Liver (tissue), 8 donors: ENCODE measurements at regions not wholly inside any gene's neighbourhood (a gene's known extent, or its start where the extent isn't known, plus 50 kb on each side); places are given as distances from the start of the nearest gene placed in this dataset.

Experiments used
- DNase-seq: peaks from one replicate; pipeline ENCODE4 v3.0.0-alpha.2; 2017; ENCODE audit warnings: low spot score
- H3K27ac ChIP-seq, 2 donors: one replicate each; pipeline ENCODE4 v1.7.0; 2013; ENCODE audit warnings: inconsistent platforms in 2 of 2, low read length in 2 of 2, control low read depth in 1 of 2, low read depth in 1 of 2, mild to moderate bottlenecking in 1 of 2
- H3K27me3 ChIP-seq, 4 donors: one replicate each; pipeline versions ENCODE4 v1.6.1 to v1.7.0; 2013; ENCODE audit warnings: low read length in 3 of 4, inconsistent platforms in 1 of 4, mild to moderate bottlenecking in 1 of 4, moderate library complexity in 1 of 4; ENCODE audit not compliant: control insufficient read depth in 4 of 4, insufficient read depth in 4 of 4
- H3K36me3 ChIP-seq, 4 donors: one replicate each; pipeline versions ENCODE4 v1.6.1 to v1.7.0; 2013; ENCODE audit warnings: low read length in 3 of 4, mild to moderate bottlenecking in 3 of 4, low read depth in 1 of 4, moderate library complexity in 1 of 4; ENCODE audit not compliant: control insufficient read depth in 4 of 4, insufficient read depth in 3 of 4
- H3K4me1 ChIP-seq, 4 donors: one replicate each; pipeline versions ENCODE4 v1.6.1 to v1.7.0; 2013; ENCODE audit warnings: low read length in 3 of 4, mild to moderate bottlenecking in 3 of 4, moderate library complexity in 1 of 4; ENCODE audit not compliant: control insufficient read depth in 4 of 4, insufficient read depth in 4 of 4
- H3K4me3 ChIP-seq, 3 donors: one replicate each; pipeline versions ENCODE4 v1.6.1 to v1.7.0; 2013; ENCODE audit warnings: low read length in 3 of 3, control low read depth in 1 of 3, low read depth in 1 of 3, mild to moderate bottlenecking in 1 of 3
- H3K9ac ChIP-seq, 2 donors: one replicate each; pipeline ENCODE4 v1.7.0; 2013; ENCODE audit warnings: low read length in 2 of 2, mild to moderate bottlenecking in 2 of 2, moderate library complexity in 2 of 2, control low read depth in 1 of 2, low read depth in 1 of 2
- H3K9me3 ChIP-seq, 4 donors: one replicate each; pipeline versions ENCODE4 v1.6.1 to v1.7.0; 2013; ENCODE audit warnings: low read length in 3 of 4; ENCODE audit not compliant: control insufficient read depth in 4 of 4
- EGR1 ChIP-seq, 2 donors: IDR thresholded peaks; 2 replicates each; pipeline ENCODE4 v1.6.1; 2016 to 2018; ENCODE audit warnings: antibody characterized with exemption in 2 of 2, low read depth in 2 of 2
- FOXA1 ChIP-seq: IDR thresholded peaks from 2 replicates; pipeline ENCODE4 v1.6.1; 2016; ENCODE audit warnings: antibody characterized with exemption
- FOXA2 ChIP-seq: IDR thresholded peaks from 2 replicates; pipeline ENCODE4 v1.6.1; 2016; ENCODE audit warnings: antibody characterized with exemption
- GABPA ChIP-seq, 2 donors: IDR thresholded peaks in 1 of 2; conservative IDR thresholded peaks in 1 of 2; 2 replicates each; pipeline ENCODE4 v1.6.1; 2016; ENCODE audit warnings: antibody characterized with exemption in 2 of 2, mild to moderate bottlenecking in 1 of 2, moderate library complexity in 1 of 2
- HNF4A ChIP-seq, 2 donors: conservative IDR thresholded peaks; 2 replicates each; pipeline ENCODE4 v1.6.1; 2016; ENCODE audit warnings: antibody characterized with exemption in 2 of 2, mild to moderate bottlenecking in 2 of 2
- HNF4G ChIP-seq: IDR thresholded peaks from 2 replicates; pipeline ENCODE4 v1.6.1; 2016; ENCODE audit warnings: antibody characterized with exemption
- JUND ChIP-seq, 2 donors: IDR thresholded peaks; 2 replicates each; pipeline ENCODE4 v1.6.1; 2016; ENCODE audit warnings: antibody characterized with exemption in 2 of 2
- NR2F2 ChIP-seq: IDR thresholded peaks from 2 replicates; pipeline ENCODE4 v1.6.1; 2016; ENCODE audit warnings: antibody characterized with exemption
- RAD21 ChIP-seq, 2 donors: IDR thresholded peaks; 2 replicates each; pipeline ENCODE4 v1.6.1; 2016; ENCODE audit warnings: antibody characterized with exemption in 2 of 2, mild to moderate bottlenecking in 2 of 2
- RXRA ChIP-seq, 2 donors: IDR thresholded peaks; 2 replicates each; pipeline ENCODE4 v1.6.1; 2017 to 2018; ENCODE audit warnings: antibody characterized with exemption in 2 of 2, mild to moderate bottlenecking in 1 of 2
- TAF1 ChIP-seq: conservative IDR thresholded peaks from 2 replicates; pipeline ENCODE4 v1.6.1; 2016; ENCODE audit warnings: antibody characterized with exemption, mild to moderate bottlenecking
- YY1 ChIP-seq: IDR thresholded peaks from 2 replicates; pipeline ENCODE4 v1.6.1; 2016; ENCODE audit warnings: antibody characterized with exemption, mild to moderate bottlenecking
- WGBS: extraction: QIAGEN DNeasy Blood & Tissue Kit; methylation state at CpG from one replicate; pipeline ENCODE4 v1.1.7; 2013; 5-methylcytosine and 5-hydroxymethylcytosine counted together
- TF ChIP-seq, protein P1 (sequence below): fragments of 150-350 bp; IDR thresholded peaks from 2 replicates; pipeline ENCODE4 v1.5.1; 2017; ENCODE audit warnings: improper control_type of control experiment, low read depth, low read length; ENCODE audit not compliant: missing input control
- TF ChIP-seq, protein P2 (sequence below): IDR thresholded peaks from 2 replicates; pipeline ENCODE4 v1.6.1; 2016; ENCODE audit warnings: antibody characterized with exemption
- TF ChIP-seq, protein P3 (sequence below): IDR thresholded peaks from 2 replicates; pipeline ENCODE4 v1.6.1; 2016; ENCODE audit warnings: antibody characterized with exemption
- TF ChIP-seq, protein P4 (sequence below): IDR thresholded peaks from 2 replicates; pipeline ENCODE4 v1.6.1; 2016; ENCODE audit warnings: antibody characterized with exemption
- TF ChIP-seq, protein P5 (sequence below): IDR thresholded peaks from 2 replicates; pipeline ENCODE4 v1.6.1; 2016; ENCODE audit warnings: antibody characterized with exemption, mild to moderate bottlenecking
- donor health status: healthy.
- donor health status: healthy.
- donor health status: healthy.
- donor health status: healthy.
- donor health status: healthy.

DNA sequence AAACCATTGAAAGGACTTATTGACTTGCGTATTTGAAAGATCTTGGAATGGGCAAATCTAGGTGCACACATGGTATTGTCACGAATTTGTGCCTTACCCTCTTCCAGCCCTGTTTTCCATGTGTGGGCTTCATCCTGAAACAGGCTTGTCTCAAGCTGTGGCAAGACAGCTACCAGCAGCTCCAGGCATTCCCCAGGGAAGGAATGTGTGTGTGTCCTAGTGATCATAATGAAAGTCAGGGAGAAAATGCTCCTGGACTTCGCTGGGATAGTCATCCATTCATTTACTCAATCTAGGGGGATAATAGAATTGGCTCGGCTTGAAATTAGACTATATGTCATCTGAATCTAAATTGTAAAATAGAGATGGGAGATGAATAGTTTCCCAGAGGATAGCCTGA, 676.2 kb downstream of the CBLN4 start:
- Histone ChIP-seq H3K9ac (no peak overlapping the region), H3K4me3 (no peak overlapping the region), H3K27ac (no peak overlapping the region), H3K27me3 (peaks cover 0 to 3% (median 0%) of the 10 kb centered on the region in 4 donors), H3K36me3 (no peaks in the 10 kb centered on the region), H3K4me1 (no peaks in the 10 kb centered on the region), H3K9me3 (no peaks in the 10 kb centered on the region)
- DNase-seq: no peak
- 67% methylated on average over 4 of the region's 4 CpGs for WGBS
- TF ChIP-seq, protein P1, sequence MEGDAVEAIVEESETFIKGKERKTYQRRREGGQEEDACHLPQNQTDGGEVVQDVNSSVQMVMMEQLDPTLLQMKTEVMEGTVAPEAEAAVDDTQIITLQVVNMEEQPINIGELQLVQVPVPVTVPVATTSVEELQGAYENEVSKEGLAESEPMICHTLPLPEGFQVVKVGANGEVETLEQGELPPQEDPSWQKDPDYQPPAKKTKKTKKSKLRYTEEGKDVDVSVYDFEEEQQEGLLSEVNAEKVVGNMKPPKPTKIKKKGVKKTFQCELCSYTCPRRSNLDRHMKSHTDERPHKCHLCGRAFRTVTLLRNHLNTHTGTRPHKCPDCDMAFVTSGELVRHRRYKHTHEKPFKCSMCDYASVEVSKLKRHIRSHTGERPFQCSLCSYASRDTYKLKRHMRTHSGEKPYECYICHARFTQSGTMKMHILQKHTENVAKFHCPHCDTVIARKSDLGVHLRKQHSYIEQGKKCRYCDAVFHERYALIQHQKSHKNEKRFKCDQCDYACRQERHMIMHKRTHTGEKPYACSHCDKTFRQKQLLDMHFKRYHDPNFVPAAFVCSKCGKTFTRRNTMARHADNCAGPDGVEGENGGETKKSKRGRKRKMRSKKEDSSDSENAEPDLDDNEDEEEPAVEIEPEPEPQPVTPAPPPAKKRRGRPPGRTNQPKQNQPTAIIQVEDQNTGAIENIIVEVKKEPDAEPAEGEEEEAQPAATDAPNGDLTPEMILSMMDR: no peak
- no peak for TF ChIP-seq FOXA2
- TF ChIP-seq, protein P2, sequence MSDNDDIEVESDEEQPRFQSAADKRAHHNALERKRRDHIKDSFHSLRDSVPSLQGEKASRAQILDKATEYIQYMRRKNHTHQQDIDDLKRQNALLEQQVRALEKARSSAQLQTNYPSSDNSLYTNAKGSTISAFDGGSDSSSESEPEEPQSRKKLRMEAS: no peak
- TF ChIP-seq JUND (IDR thresholded peaks at IDR 0.05): no peak
- no peak for TF ChIP-seq HNF4G
- TF ChIP-seq, protein P3, sequence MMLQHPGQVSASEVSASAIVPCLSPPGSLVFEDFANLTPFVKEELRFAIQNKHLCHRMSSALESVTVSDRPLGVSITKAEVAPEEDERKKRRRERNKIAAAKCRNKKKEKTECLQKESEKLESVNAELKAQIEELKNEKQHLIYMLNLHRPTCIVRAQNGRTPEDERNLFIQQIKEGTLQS: no peak
- no peak for TF ChIP-seq TAF1
- no peak for TF ChIP-seq RAD21 (IDR thresholded peaks at IDR 0.05)
- TF ChIP-seq, protein P4, sequence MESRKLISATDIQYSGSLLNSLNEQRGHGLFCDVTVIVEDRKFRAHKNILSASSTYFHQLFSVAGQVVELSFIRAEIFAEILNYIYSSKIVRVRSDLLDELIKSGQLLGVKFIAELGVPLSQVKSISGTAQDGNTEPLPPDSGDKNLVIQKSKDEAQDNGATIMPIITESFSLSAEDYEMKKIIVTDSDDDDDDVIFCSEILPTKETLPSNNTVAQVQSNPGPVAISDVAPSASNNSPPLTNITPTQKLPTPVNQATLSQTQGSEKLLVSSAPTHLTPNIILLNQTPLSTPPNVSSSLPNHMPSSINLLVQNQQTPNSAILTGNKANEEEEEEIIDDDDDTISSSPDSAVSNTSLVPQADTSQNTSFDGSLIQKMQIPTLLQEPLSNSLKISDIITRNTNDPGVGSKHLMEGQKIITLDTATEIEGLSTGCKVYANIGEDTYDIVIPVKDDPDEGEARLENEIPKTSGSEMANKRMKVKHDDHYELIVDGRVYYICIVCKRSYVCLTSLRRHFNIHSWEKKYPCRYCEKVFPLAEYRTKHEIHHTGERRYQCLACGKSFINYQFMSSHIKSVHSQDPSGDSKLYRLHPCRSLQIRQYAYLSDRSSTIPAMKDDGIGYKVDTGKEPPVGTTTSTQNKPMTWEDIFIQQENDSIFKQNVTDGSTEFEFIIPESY: no peak
- TF ChIP-seq GABPA (IDR thresholded peaks at IDR 0.05 in 1 of 2, conservative IDR thresholded peaks at IDR 0.05 in 1 of 2): no peak
- TF ChIP-seq HNF4A (conservative IDR thresholded peaks at IDR 0.05): no peak
- TF ChIP-seq RXRA (IDR thresholded peaks at IDR 0.05): no peak
- TF ChIP-seq NR2F2: no peak
- no peak for TF ChIP-seq FOXA1

DNA sequence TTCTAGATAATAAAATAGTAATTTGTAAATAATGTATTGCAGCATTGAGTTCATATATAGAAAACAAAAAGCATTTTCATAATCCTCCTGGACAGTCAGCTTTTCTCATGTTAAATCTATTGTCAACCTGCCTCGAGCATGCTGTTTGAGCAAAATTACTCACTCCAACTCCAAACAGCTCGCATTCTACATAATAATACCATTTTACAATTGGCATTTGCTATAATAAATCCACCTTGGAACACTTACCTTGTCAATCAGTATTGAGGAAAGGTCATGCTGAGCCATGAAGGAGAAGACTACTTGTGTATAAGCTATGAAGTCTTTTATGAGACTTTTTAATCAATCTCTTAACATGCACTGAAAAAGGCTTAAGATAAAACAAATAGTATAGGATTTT, 682.6 kb downstream of the CBLN4 start:
- no peak overlapping the region for H3K27ac ChIP-seq
- no peak for TF ChIP-seq RXRA (IDR thresholded peaks at IDR 0.05)
- no peak for TF ChIP-seq YY1
- TF ChIP-seq, protein P1: no peak
- TF ChIP-seq TAF1: no peak
- TF ChIP-seq NR2F2: no peak
- no peak for TF ChIP-seq JUND (IDR thresholded peaks at IDR 0.05)
- no peak for TF ChIP-seq EGR1 (IDR thresholded peaks at IDR 0.05; ENCODE audit: low read depth in 2 of 2)
- TF ChIP-seq, protein P5, sequence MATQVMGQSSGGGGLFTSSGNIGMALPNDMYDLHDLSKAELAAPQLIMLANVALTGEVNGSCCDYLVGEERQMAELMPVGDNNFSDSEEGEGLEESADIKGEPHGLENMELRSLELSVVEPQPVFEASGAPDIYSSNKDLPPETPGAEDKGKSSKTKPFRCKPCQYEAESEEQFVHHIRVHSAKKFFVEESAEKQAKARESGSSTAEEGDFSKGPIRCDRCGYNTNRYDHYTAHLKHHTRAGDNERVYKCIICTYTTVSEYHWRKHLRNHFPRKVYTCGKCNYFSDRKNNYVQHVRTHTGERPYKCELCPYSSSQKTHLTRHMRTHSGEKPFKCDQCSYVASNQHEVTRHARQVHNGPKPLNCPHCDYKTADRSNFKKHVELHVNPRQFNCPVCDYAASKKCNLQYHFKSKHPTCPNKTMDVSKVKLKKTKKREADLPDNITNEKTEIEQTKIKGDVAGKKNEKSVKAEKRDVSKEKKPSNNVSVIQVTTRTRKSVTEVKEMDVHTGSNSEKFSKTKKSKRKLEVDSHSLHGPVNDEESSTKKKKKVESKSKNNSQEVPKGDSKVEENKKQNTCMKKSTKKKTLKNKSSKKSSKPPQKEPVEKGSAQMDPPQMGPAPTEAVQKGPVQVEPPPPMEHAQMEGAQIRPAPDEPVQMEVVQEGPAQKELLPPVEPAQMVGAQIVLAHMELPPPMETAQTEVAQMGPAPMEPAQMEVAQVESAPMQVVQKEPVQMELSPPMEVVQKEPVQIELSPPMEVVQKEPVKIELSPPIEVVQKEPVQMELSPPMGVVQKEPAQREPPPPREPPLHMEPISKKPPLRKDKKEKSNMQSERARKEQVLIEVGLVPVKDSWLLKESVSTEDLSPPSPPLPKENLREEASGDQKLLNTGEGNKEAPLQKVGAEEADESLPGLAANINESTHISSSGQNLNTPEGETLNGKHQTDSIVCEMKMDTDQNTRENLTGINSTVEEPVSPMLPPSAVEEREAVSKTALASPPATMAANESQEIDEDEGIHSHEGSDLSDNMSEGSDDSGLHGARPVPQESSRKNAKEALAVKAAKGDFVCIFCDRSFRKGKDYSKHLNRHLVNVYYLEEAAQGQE: no peak
- TF ChIP-seq FOXA1: no peak
- TF ChIP-seq, protein P4: no peak
- no peak for TF ChIP-seq RAD21 (IDR thresholded peaks at IDR 0.05)
- TF ChIP-seq, protein P3: no peak
- no peak for TF ChIP-seq HNF4A (conservative IDR thresholded peaks at IDR 0.05)
- no peak for TF ChIP-seq FOXA2
- peaks cover 0 to 7% (median 0%) of the 10 kb centered on the region in 4 donors for H3K27me3 ChIP-seq
- no peaks in the 10 kb centered on the region for H3K36me3 ChIP-seq
- H3K9me3 ChIP-seq: no peaks in the 10 kb centered on the region
- no peak overlapping the region for H3K4me3 ChIP-seq
- no peak overlapping the region for H3K9ac ChIP-seq
- 52% methylated on average over 2 of the region's 2 CpGs for WGBS
- no peak for DNase-seq
- H3K4me1 ChIP-seq: no peaks in the 10 kb centered on the region
